DND-41 (cell line): ENCODE measurements at regions not wholly inside any gene's neighbourhood (a gene's known extent, or its start where the extent isn't known, plus 50 kb on each side); places are given as distances from the start of the nearest gene placed in this dataset.

Source experiments
- CTCF ChIP-seq: IDR thresholded peaks from 2 replicates; pipeline ENCODE4 v1.5.1; 2012; ENCODE audit warnings: borderline replicate concordance, low read length, moderate library complexity, mild to moderate bottlenecking; ENCODE audit not compliant: poor library complexity, severe bottlenecking; ENCODE audit errors: extremely low read depth
- EZH2 ChIP-seq: IDR thresholded peaks from 3 replicates; pipeline ENCODE4 v1.6.1; 2012; ENCODE audit warnings: borderline replicate concordance, low read depth, mild to moderate bottlenecking, moderate library complexity, low read length, inconsistent platforms; ENCODE audit not compliant: severe bottlenecking

DNA sequence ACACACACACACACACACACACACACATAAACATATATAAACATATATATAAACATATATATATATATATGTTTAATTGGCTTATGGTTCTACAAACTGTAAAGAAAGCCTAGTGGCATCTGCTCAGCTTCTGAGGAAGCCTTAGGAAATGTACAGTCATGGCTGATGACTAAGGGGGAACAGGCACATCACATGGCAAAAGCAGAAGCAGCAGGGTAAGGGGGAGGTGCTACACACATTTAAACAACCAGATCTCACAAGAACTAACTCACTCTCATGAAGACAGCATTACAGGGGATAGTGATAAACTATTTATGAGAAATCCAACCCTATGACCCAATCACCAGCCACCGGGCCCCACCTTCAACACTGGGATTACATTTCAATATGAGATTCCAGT is 922.9 kb downstream of the SI start:
- TF ChIP-seq EZH2 (no peak), CTCF (no peak)
